WTC11 (cell line): ENCODE measurements at regions not wholly inside any gene's neighbourhood (a gene's known extent, or its start where the extent isn't known, plus 50 kb on each side); places are given as distances from the start of the nearest gene placed in this dataset.

Source experiments
- FOXK1 ChIP-seq: sonication (generic); formaldehyde crosslinking; IDR thresholded peaks from 2 replicates; pipeline ENCODE4 v1.8.0; 2022; ENCODE audit warnings: mild to moderate bottlenecking, moderate library complexity, missing genetic modification reagents
- NR3C1 ChIP-seq: sonication (generic); formaldehyde crosslinking; conservative IDR thresholded peaks from 2 replicates; pipeline ENCODE4 v1.8.1; 2023; ENCODE audit warnings: low read depth, mild to moderate bottlenecking, missing genetic modification reagents
- RORB ChIP-seq: fragments of 250-450 bp; sonication (Bioruptor Pico); IDR thresholded peaks from 2 replicates; pipeline ENCODE4 v1.9.0; 2021; ENCODE audit warnings: mild to moderate bottlenecking
- SP1 ChIP-seq: sonication (generic); formaldehyde crosslinking; conservative IDR thresholded peaks from 2 replicates; pipeline ENCODE4 v1.8.1; 2022; ENCODE audit warnings: missing genetic modification reagents
- STAT6 ChIP-seq: sonication (generic); formaldehyde crosslinking; conservative IDR thresholded peaks from 2 replicates; pipeline ENCODE4 v1.8.1; 2023; ENCODE audit warnings: mild to moderate bottlenecking, low read depth, missing genetic modification reagents, moderate library complexity
- TCF7 ChIP-seq: sonication (generic); formaldehyde crosslinking; IDR thresholded peaks from 2 replicates; pipeline ENCODE4 v1.8.0; 2022; ENCODE audit warnings: mild to moderate bottlenecking, low read depth, missing genetic modification reagents, moderate library complexity
- TF ChIP-seq, protein P1 (sequence below): fragments of 200-600 bp; IDR thresholded peaks from 2 replicates; pipeline ENCODE4 v1.8.0; 2022; ENCODE audit warnings: antibody characterized with exemption

DNA sequence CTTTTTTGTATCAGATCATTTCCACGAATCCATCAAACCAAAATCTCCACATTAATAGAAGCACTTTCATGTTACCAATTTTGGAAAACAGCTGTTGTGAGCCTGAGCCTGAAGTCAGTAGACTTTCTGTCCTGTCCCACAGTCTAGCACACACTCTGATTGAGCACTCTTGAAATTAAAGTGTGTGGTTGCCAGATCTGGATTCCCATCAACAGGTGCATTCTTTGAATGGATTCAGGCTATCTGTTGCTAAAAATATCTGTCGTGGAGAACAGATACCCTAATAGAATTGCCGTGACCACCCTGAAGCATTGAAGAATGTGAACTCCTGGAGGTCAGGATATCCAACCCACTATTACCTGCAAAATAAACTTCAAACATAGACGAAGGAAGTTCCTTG is 73.3 kb downstream of the TFAP2A start:
- TF ChIP-seq, protein P1, sequence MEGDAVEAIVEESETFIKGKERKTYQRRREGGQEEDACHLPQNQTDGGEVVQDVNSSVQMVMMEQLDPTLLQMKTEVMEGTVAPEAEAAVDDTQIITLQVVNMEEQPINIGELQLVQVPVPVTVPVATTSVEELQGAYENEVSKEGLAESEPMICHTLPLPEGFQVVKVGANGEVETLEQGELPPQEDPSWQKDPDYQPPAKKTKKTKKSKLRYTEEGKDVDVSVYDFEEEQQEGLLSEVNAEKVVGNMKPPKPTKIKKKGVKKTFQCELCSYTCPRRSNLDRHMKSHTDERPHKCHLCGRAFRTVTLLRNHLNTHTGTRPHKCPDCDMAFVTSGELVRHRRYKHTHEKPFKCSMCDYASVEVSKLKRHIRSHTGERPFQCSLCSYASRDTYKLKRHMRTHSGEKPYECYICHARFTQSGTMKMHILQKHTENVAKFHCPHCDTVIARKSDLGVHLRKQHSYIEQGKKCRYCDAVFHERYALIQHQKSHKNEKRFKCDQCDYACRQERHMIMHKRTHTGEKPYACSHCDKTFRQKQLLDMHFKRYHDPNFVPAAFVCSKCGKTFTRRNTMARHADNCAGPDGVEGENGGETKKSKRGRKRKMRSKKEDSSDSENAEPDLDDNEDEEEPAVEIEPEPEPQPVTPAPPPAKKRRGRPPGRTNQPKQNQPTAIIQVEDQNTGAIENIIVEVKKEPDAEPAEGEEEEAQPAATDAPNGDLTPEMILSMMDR = no peak
- TF ChIP-seq RORB (CRISPR knock-in tag) = no peak
- TF ChIP-seq TCF7 (CRISPR knock-in tag) = no peak
- TF ChIP-seq SP1 = no peak
- TF ChIP-seq STAT6 (CRISPR knock-in tag) = no peak
- TF ChIP-seq FOXK1 = no peak
- TF ChIP-seq NR3C1 (CRISPR knock-in tag) = no peak
